Natural killer cell treated with Interleukin-12 subunit alpha and Interleukin-12 subunit beta and Interleukin-15 and Interleukin-18, amount 100 ng/mL, for 72 hours (primary cell): ENCODE measurements at regions not wholly inside any gene's neighbourhood (a gene's known extent, or its start where the extent isn't known, plus 50 kb on each side); places are given as distances from the start of the nearest gene placed in this dataset.
"Not testable (repeated sequence)": the region's sequence is repeated elsewhere in the genome, so short reads cannot be mapped to it uniquely, and the experiment has no call there.

ENCODE experiments used
- ATAC-seq, 2 donors: fragments of 150-1000 bp; cut with Tn5 transposase in 1 of 2; sonication (Bioruptor Pico), chemical (Tn5 transposase) in 1 of 2; 2 replicates each; pipeline ENCODE4 v1.10.0; 2021
- DNase-seq: peaks from one replicate; pipeline ENCODE4 v3.0.0; 2022; ENCODE audit warnings: low spot score
- H3K27ac Mint-ChIP-seq, 2 donors: 1 replicate in 1 of 2; 2 replicates in 1 of 2; pipeline ENCODE4 v1.8.0; 2022; ENCODE audit warnings: mixed read lengths in 2 of 2, mild to moderate bottlenecking in 1 of 2, moderate library complexity in 1 of 2
- H3K27me3 Mint-ChIP-seq, 2 donors: 1 replicate in 1 of 2; 2 replicates in 1 of 2; pipeline ENCODE4 v1.8.0; 2022; ENCODE audit warnings: mixed read lengths in 2 of 2
- H3K36me3 Mint-ChIP-seq: one replicate; pipeline ENCODE4 v1.8.0; 2022; ENCODE audit warnings: mixed read lengths
- H3K4me1 Mint-ChIP-seq, 2 donors: 1 replicate in 1 of 2; 2 replicates in 1 of 2; pipeline ENCODE4 v1.8.0; 2022; ENCODE audit warnings: low read depth in 2 of 2, mixed read lengths in 2 of 2, mild to moderate bottlenecking in 1 of 2
- H3K4me3 Mint-ChIP-seq: one replicate; pipeline ENCODE4 v1.8.0; 2022; ENCODE audit warnings: mixed read lengths
- H3K9me3 Mint-ChIP-seq: 2 replicates; pipeline ENCODE4 v1.8.0; 2022; ENCODE audit warnings: mixed read lengths

DNA sequence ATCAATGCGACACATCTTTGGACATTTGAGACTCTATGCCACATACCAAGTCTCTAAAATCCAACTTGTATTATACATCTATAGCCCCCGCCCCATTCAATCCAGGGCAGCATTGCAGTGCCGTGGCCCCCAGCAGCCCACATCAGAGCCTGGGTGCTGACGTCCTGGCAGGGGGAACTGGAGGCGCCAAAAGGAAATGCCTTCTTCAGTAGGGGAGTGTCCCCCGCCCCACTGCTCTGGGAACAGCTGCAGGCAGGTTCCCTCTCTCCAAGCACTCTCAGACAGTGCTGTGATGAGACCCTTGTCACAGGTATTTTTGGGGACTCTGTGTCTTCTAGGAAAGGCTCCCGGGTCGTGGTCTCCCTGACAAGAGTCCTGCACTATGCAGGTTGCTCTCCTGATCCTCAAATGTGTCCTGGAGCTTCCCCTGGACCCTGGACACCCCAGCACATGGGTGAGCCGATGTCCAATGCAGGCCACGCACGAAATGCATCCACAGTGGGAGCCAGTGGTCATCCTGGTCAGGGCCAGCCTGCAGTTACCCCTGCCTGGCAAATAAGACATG lies 188.7 kb downstream of the RTP5 start:
- Mint-ChIP-seq H3K27ac (no peak overlapping the region), H3K4me1 (no peaks in the 10 kb centered on the region), H3K9me3 (no peaks in the 10 kb centered on the region), H3K4me3 (no peak overlapping the region), H3K36me3 (no peaks in the 10 kb centered on the region), H3K27me3 (peaks cover 6 to 28% of the 10 kb centered on the region in 2 donors)
- no peak for DNase-seq
- ATAC-seq, result no peak

DNA sequence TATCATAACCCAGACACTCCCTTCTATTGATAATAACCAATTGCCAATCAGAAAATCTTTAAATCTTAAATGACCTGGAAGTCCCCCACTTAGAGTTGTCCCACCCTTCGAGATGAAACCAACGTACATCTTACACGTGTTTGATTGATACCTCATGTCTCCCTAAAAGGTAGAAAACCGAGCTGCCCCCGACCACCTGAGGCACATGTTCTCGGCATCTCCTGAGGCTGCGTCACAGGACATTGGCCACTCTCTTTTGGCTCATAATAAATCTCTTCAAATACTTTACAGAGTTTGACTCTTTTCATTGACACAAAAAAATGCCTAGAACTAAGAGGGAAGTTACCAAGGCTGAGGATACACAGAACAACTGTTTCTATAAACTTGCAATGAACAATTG lies 190.0 kb downstream of the RTP5 start:
- no peak overlapping the region for H3K27ac Mint-ChIP-seq

DNA sequence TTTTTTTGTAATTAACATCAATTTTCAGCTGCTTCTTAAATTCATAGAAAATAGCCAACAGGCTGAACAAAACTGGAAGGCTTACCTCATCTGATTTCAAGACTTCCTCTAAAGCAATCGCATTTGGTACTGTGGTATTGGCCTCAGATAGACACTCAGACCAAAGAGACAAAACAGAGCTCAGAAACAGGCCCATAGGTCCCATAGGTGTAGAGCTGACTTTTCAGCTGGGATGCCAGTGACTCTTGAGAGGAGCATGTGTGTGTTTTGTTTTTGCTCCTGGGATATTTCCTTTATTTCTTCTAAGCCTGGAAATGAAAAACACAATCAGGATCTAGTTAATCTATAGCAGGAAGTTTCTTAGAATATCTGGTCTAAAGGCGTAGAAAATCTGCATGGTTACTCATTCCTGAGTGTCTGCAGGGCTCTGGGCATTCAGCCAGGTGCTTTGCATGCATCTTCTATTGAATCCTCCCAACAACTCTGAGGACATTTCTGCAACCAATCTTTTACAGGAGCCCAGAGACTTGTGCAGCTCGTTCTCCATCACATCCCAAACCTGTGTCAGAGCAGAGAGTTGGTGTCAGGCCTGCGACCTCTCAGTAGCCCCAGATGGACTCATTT lies 190.8 kb downstream of the RTP5 start:
- Mint-ChIP-seq H3K9me3 (no peaks in the 10 kb centered on the region), H3K27ac (no peak overlapping the region), H3K36me3 (no peaks in the 10 kb centered on the region), H3K27me3 (peaks cover 6 to 23% of the 10 kb centered on the region in 2 donors), H3K4me3 (no peak overlapping the region), H3K4me1 (no peaks in the 10 kb centered on the region)
- DNase-seq (no peak), ATAC-seq (no peak)

More for the DNA sequence above, 190.0 kb downstream of the RTP5 start:
- H3K4me3 Mint-ChIP-seq, result no peak overlapping the region
- no peaks in the 10 kb centered on the region for H3K36me3 Mint-ChIP-seq
- no peaks in the 10 kb centered on the region for H3K9me3 Mint-ChIP-seq
- no peak for ATAC-seq
- DNase-seq, result no peak
- H3K27me3 Mint-ChIP-seq, result peaks cover 6 to 24% of the 10 kb centered on the region in 2 donors
- H3K4me1 Mint-ChIP-seq, result no peaks in the 10 kb centered on the region

DNA sequence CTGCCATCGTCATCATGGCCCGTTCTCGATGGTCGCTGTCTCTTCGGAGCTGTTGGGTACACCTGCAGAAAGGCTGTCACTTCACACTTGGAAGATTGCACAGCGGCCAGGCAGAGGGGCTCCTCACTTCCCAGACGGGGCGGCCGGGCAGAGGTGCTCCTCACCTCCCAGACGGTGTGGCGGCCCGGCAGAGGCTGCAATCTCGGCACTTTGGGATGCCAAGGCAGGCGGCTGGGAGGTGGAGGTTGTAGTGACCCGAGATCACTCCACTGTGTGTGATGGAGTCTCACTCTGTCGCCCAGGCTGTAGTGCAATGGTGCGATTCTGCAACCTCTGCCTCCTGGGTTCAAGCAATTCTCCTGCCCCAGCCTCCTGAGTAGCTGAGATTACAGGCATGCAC lies 192.4 kb downstream of the RTP5 start:
- not testable (repeated sequence) for H3K36me3 Mint-ChIP-seq, DNase-seq, H3K4me1 Mint-ChIP-seq, H3K4me3 Mint-ChIP-seq, H3K9me3 Mint-ChIP-seq, H3K27ac Mint-ChIP-seq, ATAC-seq
- peaks cover 9 to 22% of the 10 kb centered on the region in 2 donors for H3K27me3 Mint-ChIP-seq

DNA sequence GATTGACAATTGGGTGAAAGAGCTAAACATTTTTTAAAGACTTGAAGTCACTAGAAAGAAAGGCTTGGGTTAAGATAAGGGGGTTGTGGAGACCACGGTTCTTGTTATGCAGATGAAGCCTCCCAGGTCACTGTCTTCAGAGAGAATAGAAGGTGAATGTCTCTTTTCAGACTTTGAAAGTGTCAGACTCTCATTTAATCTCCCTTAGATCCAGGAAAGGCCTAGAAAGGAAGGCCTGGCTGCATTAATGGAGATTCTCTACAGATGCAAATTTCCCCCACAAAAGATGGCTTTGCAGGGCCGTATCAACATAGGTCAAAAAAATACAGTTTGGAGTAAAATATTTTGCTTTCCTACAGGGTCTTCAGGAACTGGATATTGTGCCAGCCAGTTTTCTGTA lies 193.9 kb downstream of the RTP5 start:
- no peaks in the 10 kb centered on the region for H3K9me3 Mint-ChIP-seq
- H3K36me3 Mint-ChIP-seq, result no peaks in the 10 kb centered on the region
- ATAC-seq, result no peak
- H3K4me1 Mint-ChIP-seq, result peaks cover 0 to 3% of the 10 kb centered on the region in 2 donors
- no peak overlapping the region for H3K4me3 Mint-ChIP-seq
- no peak for DNase-seq
- no peak overlapping the region for H3K27ac Mint-ChIP-seq
- H3K27me3 Mint-ChIP-seq, result peaks cover 6 to 26% of the 10 kb centered on the region in 2 donors

DNA sequence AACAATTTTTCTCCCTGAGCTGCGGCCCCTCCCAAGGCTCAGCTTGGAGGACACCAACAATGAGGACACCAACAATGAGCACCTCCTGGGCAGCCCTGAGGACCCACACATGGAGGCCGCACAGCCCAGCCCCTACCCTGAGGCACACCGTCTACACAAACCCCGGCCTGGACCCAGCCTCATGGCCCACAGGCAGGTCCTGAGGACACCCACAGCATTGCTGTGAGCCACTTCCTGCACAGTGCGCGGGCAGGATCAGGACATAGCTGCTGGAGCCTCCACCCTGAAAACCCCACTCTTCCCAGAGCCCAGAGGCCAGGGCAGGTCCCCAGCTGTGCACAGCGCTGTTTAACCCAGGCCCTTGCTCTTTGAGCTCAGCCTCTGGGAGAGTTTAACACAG lies 194.3 kb downstream of the RTP5 start:
- H3K27ac Mint-ChIP-seq, result no peak overlapping the region
- no peak for DNase-seq
- no peaks in the 10 kb centered on the region for H3K36me3 Mint-ChIP-seq
- no peak for ATAC-seq
- H3K27me3 Mint-ChIP-seq, result peaks cover 7 to 31% of the 10 kb centered on the region in 2 donors
- no peaks in the 10 kb centered on the region for H3K9me3 Mint-ChIP-seq
- H3K4me1 Mint-ChIP-seq, result peaks cover 0 to 3% of the 10 kb centered on the region in 2 donors
- H3K4me3 Mint-ChIP-seq, result no peak overlapping the region

DNA sequence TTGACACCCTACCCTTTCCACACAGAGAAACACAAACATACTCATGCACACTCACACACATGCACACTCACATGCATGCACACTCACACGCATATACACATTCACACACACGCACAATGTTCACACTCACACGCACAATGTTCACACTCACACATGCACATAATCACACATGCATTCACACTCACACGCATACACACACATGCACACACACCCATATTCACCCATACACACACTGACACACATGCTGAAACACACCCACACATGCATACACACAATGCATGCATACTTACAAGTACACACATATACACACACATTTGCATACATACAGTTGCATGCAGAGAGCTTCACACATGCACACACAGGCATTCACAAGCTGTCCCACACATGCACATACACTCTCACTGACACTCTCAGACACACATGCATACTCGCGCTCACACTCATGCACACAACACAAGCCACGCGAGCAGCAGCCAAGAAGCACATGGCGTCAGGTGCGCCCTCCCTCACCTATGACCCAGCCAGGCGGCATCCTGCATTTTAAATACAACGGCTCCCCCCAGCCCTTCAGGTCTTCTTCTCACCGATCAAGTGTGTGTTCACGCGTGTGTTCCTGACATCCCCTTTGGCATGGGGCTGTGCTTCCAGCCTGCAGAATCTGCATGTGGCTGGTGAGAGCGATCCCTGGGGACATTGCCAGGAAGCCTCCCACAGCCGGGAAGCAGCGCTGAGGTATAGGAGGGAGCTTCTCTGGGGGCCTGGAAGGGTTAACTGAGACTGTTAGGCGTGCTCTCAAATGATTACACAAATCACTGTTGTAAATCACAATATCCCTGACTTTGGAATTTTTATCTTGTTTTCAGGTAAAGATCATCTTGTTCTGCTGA lies 195.1 kb downstream of the RTP5 start:
- Mint-ChIP-seq H3K9me3 (no peaks in the 10 kb centered on the region), H3K4me3 (no peak overlapping the region), H3K4me1 (peaks cover 0 to 3% of the 10 kb centered on the region in 2 donors)

DNA sequence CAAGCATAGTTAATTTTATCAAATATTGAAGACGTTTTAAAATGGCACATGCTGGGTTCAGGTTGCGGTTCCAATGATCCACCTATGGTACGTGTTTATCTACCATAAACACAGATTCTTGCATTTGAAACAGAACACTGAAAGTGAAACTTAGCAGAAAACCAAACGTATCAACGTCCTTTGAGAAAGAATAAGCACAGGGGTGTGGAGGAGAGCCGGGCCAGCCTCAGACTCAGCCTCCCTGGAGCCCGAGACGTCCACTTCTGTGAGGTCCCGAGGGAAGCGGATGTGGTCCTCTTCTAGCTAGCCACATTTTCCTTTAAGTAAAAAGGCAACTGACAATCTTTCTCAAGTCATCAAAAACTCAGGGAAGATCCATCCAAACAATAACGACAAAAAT lies 195.9 kb downstream of the RTP5 start:
- H3K36me3 Mint-ChIP-seq, result no peaks in the 10 kb centered on the region
- ATAC-seq (no peak), DNase-seq (no peak)
- peaks cover 0 to 3% of the 10 kb centered on the region in 2 donors for H3K4me1 Mint-ChIP-seq
- H3K9me3 Mint-ChIP-seq, result no peaks in the 10 kb centered on the region
- H3K27ac Mint-ChIP-seq, result no peak overlapping the region
- no peak overlapping the region for H3K4me3 Mint-ChIP-seq
- peaks cover 9 to 35% of the 10 kb centered on the region in 2 donors for H3K27me3 Mint-ChIP-seq

More for the DNA sequence above, 195.1 kb downstream of the RTP5 start:
- DNase-seq, result no peak
- no peak for ATAC-seq
- Mint-ChIP-seq H3K27ac (no peak overlapping the region), H3K27me3 (peaks cover 9 to 35% of the 10 kb centered on the region in 2 donors), H3K36me3 (no peaks in the 10 kb centered on the region)

DNA sequence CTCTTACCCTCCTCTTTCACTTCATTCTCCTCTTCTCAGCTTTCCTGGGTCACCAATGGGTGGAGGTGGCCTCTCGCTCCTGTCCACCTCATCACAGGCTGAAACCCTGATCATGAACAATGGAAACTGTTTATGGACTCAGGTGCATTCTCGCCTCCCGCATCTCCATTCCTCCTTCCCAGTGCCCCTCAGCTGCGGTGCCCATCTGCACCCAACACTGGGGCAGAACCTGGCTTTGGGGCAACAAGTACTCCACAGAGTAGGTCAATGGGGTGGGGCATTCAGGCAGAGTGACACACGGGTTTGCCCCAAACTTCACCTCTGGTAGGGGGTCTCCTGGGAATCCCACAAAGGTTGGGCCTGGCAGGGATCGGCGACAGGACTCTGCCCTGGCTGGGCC lies 199.5 kb downstream of the RTP5 start:
- H3K36me3 Mint-ChIP-seq, result no peaks in the 10 kb centered on the region
- no peak overlapping the region for H3K27ac Mint-ChIP-seq

DNA sequence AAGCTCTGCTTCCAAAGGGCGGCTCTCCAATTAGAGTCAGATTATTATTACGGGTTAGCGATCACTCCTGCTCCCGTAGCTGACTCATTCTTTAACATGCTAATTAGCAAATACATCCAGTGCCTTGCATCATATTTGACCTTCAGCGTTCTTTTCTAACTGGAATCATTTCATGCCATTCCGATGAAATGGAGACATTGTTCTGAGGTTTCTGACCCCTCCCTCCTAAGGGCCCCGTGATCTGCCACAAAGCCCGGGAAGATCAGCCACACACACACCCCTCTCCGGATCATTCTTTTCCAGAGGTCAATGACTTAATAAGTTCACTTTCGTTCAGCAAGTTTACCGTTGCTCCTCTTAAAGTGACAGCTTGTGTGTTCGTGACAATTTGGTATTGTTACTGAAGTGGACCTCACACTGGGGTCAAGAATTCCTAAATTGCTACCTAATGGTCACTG lies 200.4 kb downstream of the RTP5 start:
- H3K4me1 Mint-ChIP-seq, DNase-seq, H3K36me3 Mint-ChIP-seq, H3K9me3 Mint-ChIP-seq, H3K4me3 Mint-ChIP-seq, H3K27ac Mint-ChIP-seq, ATAC-seq: not testable (repeated sequence)
- H3K27me3 Mint-ChIP-seq, result peaks cover 12 to 27% of the 10 kb centered on the region in 2 donors

More for the DNA sequence above, 199.5 kb downstream of the RTP5 start:
- Mint-ChIP-seq H3K27me3 (peaks cover 11 to 35% of the 10 kb centered on the region in 2 donors), H3K4me1 (peaks cover 0 to 3% of the 10 kb centered on the region in 2 donors), H3K4me3 (no peak overlapping the region), H3K9me3 (no peaks in the 10 kb centered on the region)
- ATAC-seq (no peak), DNase-seq (no peak)

DNA sequence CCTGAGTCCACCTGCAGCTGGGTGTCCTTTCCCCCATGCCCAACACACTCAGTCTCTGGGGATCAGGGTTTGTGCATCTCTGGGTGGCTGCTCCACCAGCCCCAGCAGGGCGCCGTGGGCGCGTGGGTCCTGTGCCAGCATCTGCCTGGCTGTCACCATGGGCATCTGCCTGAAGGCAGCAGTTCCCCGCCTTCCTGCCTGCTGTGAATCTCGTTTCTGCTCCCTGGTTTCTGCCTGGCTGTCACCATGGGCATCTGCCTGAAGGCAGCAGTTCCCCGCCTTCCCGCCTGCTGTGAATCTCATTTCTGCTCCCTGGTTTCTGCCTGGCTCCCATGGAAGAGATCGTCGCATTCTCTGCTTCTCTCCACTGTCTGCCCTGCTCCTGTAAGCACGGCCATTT lies 201.2 kb downstream of the RTP5 start:
- DNase-seq, ATAC-seq, H3K4me3 Mint-ChIP-seq, H3K9me3 Mint-ChIP-seq, H3K36me3 Mint-ChIP-seq, H3K4me1 Mint-ChIP-seq, H3K27ac Mint-ChIP-seq: not testable (repeated sequence)
- peaks cover 17 to 27% of the 10 kb centered on the region in 2 donors for H3K27me3 Mint-ChIP-seq

DNA sequence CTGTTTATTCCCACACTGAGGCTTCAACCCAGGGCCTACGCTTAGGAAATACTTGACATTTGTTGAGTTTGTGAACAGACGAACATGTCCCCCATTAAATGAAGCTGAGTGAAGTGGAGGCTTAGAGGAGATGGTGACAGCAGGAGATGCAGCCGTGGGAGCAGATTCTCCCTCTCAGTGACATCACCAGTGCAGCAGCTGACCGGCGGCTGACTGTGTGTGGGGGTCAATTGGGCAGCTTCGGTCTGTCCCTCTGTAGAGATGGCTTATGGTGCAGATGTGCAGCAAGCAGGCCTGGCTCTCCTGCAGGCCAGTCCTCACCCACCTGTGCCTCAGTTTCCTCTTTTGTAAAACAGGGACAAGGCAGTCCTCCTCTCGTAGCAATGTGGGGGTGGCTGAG lies 201.8 kb downstream of the RTP5 start:
- H3K9me3 Mint-ChIP-seq, H3K4me1 Mint-ChIP-seq, H3K27ac Mint-ChIP-seq, ATAC-seq, H3K36me3 Mint-ChIP-seq, H3K4me3 Mint-ChIP-seq, DNase-seq: not testable (repeated sequence)
- H3K27me3 Mint-ChIP-seq, result peaks cover 16 to 25% of the 10 kb centered on the region in 2 donors

DNA sequence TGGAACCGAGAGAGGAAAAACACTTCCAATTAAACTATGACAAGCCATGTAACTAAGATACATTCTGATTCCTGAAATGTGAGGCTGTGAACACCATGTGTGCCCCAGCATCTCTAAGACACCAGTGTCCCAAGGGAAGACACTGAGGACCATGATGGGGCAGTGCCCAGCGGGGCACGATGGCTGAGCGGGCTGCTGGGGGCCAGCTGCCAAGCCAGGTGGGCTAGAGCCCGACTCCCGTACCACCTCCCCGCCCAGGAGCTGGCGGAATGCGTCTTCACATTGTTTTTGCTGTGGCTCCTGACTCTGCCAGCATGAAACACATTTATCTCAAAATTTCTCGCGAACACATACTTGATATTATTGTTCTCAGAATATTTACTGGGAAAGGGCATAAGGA lies 202.4 kb downstream of the RTP5 start:
- not testable (repeated sequence) for H3K4me3 Mint-ChIP-seq

DNA sequence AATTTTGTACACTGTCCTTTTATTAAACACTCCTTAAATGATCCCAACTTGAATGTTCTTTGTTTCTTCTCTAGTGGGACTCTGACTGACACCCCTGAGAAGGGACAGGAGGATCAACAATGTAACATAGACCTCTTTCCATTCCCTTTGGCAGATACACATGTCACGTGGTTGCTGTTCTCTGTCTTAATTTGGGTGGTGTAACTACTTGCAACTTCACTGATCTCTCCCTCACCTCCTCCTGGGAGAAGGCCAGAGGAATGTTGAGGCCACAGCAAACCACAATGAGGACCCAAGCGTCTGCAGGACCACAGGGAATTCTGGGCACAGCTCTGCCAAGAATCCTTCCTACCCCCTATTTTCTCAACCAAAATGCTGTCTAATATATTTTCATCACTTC lies 205.6 kb downstream of the RTP5 start:
- no peak for DNase-seq
- Mint-ChIP-seq H3K27ac (no peak overlapping the region), H3K4me3 (no peak overlapping the region), H3K27me3 (peaks cover 7 to 8% of the 10 kb centered on the region in 2 donors), H3K4me1 (no peaks in the 10 kb centered on the region), H3K9me3 (no peaks in the 10 kb centered on the region), H3K36me3 (no peaks in the 10 kb centered on the region)
- ATAC-seq, result no peak

More for the DNA sequence above, 202.4 kb downstream of the RTP5 start:
- H3K9me3 Mint-ChIP-seq, H3K4me1 Mint-ChIP-seq, H3K36me3 Mint-ChIP-seq, ATAC-seq, H3K27ac Mint-ChIP-seq, DNase-seq: not testable (repeated sequence)
- H3K27me3 Mint-ChIP-seq, result peaks cover 14 to 21% of the 10 kb centered on the region in 2 donors
